ENCODE measurements at regions not wholly inside any gene's neighbourhood (a gene's known extent, or its start where the extent isn't known, plus 50 kb on each side); places are given as distances from the start of the nearest gene placed in this dataset.
"Not testable (repeated sequence)": the region's sequence is repeated elsewhere in the genome, so short reads cannot be mapped to it uniquely, and the experiment has no call there.

DNA sequence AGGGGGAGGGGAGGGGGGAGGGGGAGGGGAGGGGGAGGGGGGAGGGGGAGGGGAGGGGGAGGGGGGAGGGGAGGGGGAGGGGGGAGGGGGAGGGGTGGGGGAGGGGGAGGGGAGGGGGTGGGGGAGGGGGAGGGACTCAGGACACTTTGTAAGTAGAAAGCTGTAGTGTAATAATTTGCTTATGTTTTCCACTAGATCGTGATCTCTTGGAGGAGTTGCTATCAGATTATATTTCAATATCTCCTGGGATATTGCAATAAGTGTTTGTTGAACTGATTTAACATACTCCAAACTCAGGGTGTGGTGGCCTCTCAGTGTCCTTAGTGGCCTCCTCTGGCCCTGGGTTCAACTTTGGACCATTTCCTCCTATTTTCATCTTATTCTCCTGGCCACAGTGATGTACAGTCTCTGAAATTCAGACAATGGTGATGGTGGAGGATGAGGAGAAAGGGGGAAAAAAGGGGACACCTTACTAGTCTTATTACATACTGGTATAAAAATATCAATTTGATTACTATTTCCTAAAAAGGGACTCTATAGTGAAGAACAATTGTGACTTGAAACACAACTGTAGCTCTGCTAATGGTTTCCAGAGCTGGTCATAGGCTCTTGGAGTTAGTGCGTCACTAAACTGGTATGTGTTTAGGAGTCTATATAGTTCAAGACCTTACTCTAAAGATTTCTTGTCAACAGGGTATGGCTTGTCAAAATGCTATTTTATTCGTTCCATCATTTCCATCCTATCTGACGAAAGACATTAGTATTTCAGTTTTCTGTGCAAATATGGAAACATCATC is 89.6 kb downstream of the DDX1 start:
- no peak for ATAC-seq

DNA sequence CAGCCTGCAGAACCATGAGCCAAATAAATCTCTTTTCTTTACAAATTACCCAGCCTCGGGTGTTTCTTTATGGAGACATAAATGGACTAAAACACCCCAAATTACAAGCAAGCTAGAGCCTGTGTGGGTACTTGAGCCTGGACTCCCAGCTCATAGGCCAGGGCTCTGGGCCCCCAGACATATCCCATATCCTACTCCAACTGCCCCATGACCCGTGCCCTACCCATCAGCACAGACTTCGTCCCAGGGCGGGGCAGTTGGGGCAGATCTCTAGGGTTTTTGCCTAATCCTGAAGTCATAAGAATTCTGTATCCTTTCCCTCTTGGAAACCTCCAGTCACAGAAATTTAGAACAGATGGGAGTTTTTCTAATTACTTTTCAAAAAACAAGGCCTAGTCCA is 90.7 kb downstream of the DDX1 start:
- ATAC-seq: no peak

DNA sequence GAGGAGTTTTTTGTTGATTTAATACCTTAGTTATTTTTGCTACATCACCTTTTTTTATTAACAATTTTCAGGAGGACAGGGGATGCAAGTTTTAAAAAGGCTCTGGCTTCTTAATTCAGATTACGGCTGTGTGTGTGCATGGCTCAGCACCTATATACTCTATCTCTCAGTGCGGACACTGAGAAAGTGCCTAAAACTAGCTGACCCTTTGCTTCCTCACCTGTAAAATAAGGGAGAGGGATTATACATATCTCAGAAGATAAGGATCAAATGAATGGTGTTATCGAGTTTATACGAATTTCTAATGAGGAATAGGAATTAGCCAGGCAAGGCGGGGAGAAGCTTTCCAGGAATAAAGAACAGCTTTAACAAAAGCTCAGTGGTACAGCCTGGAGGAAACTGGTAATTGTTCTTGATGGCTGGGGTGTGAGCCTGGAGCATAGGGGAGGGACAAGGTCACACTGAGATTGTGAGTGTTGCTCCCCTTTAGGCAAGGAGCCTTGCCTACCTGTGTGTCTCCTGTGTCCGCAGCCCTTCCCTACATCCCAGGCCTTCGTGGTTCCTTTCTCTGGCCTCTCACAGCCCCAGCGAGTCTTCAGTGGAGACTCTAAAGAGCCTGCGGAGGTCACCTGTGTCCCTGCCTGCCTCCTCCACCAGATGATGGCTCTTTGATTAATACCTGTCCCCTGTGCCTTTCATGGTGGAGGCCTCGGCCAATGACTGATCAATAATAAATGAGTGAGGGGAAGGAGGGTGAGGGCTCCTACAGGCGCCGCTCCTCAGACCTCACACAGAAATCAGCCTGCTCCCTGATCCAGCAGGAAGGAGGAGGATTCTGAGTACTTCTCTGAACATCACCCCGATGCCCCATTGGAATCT is 92.7 kb downstream of the DDX1 start:
- no peak for ATAC-seq

DNA sequence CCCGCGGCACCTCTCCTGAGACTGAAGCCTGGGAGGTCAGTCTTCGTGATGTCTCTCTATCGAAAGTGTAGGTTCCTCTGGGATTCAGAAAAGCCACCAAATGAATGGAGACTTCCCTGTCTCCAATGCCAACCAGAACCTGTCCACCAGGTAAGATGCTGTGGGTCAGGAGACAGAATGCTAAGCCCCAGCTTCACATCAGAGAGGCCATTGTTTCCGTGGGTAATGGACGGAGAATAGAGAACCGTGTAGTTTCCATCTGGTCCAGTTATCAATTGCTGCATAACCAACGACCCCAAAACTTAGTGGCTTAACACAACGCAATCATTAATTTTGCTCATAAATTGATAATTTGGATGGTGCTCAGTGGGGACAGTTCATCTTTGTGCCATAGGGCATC is 93.5 kb downstream of the DDX1 start:
- no peak for ATAC-seq

DNA sequence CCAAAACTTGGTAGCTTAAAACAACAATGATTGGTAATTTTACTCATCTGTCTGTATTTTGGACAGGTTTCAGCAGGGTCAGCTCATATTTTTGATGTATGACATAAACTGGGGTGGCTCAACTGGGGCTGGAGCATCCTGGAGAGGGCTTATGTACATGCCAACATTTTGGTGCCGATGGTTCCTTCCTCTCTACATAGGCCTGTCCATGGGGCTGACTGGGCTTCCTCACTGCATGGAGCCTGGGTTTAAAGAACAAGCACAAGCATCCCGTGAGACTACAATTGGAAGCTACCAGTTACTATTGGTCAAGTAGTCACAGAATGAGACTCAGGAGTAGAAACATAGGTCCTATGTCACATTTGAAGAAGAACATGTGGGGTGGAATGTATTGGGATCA is 95.0 kb downstream of the DDX1 start:
- ATAC-seq: no peak

DNA sequence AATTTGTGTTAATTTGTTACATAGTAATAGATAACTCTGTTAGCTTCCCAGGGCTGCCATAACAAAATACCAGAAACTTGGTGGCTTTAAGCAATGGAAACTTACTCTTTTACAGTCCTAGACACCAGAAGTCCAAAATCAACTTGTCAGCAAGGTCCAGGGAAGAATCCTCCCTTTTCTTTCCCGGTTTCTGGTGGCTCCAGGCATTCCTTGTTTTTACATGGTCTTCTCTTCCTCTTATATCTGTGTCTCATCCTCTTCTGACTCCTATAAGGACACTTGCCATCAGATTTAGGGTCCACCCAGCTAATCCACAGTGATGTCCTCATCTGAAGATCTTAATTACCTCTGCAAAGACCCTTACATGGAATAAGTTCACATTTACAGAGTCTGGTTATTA is 95.6 kb downstream of the DDX1 start:
- no peak for ATAC-seq

DNA sequence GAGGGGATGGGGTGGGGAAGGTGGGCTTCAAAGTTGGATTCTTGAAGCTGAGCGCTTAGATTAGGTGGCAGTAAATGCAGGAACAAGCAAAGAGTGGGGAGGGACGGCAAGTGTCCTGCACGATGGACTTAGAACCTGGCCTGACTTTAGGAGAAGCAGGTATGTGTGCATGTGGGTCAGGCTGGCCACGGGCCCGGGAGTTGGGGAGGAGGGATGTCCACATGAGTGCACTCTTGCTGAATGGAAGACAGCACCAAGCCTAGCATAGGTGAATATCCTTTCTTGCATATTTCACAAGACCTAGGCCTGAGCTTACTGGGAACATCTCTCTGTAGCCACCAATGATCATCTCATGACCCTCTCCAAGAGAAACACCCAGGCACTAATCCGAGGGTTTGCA is 96.1 kb downstream of the DDX1 start:
- ATAC-seq: no peak

DNA sequence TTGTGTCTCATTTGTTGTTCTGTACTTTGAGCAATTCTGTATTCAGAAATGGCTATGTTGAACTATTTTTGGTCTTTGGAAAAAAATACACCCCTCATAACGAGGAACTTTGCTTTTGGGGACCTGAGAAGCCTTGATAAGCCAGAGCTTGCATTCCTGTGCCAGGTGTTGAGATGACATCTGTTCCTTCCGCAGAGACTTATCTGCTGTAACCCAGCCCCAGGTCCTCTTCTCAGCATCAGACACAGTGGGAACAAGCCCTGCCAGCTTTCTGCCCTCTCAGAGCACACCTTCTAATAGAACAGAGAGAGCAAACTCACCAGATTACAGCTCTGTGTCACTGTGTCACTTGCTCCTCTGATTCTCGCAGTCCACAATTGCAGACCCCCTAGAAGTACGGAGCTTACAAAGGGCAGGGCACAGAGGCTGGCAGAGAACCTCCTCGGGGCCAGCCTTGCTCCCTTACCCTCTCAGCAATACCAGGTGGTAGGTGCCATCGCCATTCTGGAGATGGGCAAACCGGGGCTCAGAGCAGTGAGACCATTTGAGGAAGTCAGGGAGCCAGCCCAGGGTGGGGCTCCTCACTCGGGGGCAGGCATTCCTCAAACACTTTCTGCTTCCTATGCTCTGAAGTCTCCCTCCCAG is 97.4 kb downstream of the DDX1 start:
- no peak for ATAC-seq

DNA sequence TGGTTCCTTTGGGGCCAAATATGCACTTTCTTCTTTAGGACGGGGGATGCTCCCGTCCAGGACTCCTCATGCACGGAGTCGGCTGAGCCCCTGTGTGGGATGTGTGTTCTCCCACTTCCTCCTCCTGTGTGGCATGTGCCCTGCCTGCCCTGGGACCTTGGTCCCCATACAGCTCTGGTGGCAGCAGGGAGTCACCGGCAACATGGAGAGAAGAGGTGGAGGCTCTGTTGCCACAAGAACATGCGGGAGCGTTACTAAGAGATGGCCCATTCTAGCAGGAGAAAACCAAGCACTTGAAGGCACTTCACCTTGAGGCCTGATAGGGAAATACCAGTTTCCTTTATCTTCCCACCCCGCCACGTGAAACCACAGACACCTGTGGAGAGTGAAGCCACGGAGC is 98.0 kb downstream of the DDX1 start:
- no peak for ATAC-seq

DNA sequence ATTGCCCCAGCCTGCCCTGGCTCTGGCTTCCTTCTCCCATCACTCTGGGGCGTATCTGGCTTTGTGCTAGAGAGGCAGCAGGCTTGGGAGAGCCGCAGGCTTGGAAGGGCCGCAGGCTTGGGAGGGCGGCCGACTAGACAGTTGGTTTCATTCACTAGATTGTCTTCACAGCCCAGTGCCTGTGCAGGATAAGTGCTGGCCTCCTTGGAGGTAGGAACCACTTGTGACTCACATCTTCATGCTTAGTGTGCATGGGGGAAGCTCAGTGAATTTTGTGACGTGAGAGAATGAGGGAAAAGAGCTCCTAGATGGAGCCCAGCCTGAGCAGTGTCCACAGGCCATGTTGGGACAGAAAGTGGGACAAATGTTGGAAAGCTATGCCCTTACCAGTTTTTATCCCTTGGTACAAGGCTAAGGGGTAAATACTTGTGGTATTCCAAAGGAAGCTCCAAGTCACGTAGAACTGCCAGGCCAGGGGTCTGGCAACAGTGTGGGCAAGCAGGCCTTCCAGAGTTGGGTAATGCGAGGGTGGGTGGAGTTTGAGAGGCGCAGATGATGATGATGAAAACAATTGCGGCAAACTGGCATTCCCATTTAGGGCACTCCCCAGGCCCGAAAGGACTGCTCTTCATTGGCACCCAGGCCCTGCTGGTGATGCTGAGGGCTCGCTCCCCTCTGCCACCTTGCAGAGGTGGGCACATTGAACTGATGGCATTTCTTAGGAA is 100.1 kb downstream of the DDX1 start:
- ATAC-seq: no peak

DNA sequence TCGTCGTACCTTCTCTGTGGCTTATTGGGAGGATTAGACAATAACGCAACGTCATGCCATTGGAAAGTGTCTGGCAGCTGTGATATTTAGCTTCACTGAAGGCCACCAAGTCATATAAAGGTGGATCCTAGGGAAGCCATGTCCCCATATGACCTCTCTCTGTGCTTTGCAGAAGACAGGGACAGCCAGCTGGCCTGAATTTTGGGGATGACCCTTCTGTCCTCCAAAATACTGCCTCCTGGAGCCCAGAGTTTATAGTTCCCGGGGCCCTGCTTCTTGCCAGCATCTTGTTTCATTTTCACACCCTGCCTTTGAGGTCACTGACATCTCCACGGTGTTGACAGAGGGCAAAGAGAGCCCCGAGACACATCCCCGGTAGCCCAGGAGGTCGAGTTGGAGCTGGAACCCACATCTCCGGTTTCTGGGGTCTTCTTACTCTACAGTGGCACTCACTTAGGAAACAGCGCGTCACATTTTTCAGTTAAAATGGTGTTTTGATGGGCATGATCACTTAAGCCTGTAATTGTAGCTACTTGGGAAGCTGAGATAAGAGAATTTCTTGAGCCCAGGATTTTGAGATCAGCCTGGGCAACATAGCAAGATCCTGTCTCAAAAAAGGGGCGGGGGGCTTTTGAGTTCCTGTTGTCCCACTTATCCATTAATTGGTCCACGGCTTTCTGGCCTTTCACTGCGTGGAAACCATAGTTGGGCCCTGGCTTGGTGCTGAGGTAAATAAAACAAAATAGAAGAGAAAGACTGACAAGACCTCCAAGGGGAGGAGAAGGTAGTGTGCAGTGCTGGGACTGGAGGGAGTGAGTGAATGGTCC is 101.1 kb downstream of the DDX1 start:
- ATAC-seq: no peak

DNA sequence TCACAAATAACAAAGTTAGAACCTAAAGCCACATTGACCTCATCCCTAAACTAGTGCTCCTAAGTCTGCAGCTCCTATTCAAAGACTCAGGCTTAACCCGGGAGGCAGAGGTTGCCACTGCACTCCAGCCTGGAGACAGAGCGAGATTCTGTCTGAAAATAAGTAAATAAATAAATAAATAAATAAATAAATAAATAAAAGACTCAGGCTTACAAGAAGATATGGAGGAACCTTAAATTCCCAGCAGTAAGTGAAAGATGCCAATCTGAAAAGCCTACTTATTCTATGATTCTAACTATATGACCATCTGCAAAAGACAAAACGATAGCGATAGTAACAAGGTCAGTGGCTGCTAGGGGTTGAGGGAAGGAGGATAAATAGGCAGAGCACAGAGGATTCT is 101.7 kb downstream of the DDX1 start:
- ATAC-seq: no peak

DNA sequence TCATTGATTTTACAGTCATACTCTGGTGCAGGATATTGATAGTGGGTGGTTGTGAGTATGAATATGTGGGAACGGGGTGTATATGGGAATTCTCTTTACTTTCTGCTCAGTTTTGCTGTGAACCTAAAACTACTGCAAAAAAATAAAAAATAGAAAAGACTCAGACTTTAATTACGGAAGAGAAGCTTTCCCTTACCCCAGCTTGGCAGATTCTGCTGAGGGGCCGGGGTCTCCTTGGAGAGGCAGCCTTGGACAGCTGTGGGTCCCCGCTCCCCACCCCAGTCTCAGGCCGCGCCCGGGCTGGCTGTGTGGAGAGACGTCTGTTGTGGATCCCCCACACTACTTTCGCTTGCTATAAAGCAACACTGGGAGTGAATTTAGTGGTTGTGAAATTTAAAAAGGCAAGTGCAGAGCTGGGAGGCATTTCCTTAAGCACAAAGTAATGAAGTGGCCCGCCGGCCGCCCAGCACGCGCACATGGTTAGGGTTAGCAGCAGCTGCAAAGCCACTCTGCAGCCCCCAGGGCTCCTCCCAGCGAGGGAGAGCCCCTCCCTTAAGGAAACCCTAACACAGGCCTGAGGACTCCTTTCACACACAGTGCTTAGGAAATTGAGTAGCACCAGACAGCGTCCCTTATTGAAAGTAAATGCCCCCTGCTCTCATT is 102.4 kb downstream of the DDX1 start:
- no peak for ATAC-seq

DNA sequence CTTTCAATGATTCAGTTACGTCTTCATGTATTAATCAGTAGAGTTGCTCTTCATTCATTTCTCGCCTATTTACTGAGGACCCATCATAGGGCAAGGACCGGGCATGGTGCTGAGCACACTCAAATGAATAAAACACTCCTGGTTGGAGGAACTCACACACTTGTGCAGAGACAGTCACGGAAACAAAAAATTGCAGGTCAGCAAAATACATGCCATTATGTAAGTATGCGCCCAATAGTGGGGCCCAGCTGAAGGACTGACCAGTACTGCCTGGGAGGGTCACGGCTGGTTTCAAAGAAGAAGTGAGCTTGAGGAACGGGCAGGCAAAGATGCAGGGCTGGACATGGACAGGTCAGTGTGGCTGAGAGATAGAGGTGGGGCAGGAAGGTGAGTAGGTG is 102.9 kb downstream of the DDX1 start:
- no peak for ATAC-seq

DNA sequence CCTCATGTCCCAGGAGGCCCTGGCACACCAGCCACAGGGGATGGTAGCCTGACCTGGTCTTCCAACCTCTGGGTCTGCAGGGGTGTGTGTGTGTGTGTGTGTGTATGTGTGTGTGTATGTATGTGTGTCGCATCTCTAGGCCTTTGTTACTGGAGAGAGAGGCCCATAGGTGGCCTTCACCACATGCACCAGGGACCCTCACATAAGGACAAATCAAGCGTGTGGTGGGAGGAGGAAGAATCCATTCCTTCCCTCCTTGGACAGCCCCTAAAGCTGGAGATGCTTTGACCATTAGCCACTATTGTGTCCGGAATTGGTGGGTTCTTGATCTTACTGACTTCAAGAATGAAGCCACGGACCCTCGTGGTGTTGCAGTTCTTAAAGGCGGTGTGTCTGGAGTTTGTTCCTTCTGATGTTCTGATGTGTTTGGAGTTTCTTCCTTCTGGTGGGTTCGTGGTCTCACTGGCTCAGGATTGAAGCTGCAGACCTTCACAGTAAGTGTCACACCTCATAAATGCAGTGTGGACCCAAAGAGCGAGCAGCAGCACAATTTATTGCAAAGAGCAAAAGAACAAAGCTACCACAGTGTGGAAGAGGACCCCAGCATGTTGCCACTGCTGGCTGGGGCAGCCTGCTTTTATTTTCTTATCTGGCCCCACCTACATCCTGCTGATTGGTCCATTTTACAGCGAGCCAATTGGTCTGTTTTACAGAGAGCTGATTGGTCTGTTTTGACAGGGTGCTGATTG is 104.1 kb downstream of the DDX1 start:
- ATAC-seq: no peak

DNA sequence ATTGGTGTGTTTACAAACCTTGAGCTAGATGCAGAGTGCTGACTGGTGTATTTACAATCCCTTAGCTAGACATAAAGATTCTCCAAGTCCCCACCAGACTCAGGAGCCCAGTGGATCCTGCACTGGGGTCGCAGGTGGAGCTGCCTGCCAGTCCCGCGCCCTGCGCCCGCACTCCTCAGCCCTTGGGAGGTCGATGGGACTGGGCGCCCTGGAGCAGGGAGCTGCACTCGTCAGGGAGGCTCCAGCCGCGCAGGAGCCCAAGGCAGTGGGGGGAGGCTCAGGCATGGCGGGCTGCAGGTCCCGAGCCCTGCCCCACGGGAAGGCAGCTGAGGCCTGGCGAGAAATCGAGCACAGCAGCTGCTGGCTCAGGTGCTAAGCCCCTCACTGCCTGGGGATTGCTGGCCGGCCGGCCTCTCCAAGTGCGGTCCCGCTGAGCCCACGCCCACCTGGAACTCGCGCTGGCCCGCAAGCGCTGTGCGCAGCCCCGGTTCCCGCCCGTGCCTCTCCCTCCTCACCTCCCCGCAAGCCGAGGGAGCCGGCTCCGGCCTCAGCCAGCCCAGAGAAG is 105.0 kb downstream of the DDX1 start:
- not testable (repeated sequence) for ATAC-seq

DNA sequence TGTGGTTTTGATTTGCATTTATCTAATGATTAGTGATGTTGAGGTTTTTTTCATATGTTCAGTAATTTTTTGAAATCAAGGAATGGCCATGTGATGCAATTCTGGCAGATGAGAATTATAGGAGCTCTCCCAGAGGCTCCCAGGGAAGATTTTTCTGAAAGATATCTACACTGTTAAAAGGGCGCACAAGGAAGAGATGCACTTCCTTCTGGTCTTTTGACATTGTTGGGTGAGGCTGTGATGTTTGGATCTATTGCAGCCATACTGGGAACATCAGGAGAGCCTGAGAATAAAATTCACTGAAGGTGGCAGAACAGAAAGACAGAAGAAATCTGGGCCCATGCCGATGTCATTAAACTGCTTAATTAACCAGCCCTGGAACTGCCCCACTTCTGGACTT is 108.5 kb downstream of the DDX1 start:
- no peak for ATAC-seq

DNA sequence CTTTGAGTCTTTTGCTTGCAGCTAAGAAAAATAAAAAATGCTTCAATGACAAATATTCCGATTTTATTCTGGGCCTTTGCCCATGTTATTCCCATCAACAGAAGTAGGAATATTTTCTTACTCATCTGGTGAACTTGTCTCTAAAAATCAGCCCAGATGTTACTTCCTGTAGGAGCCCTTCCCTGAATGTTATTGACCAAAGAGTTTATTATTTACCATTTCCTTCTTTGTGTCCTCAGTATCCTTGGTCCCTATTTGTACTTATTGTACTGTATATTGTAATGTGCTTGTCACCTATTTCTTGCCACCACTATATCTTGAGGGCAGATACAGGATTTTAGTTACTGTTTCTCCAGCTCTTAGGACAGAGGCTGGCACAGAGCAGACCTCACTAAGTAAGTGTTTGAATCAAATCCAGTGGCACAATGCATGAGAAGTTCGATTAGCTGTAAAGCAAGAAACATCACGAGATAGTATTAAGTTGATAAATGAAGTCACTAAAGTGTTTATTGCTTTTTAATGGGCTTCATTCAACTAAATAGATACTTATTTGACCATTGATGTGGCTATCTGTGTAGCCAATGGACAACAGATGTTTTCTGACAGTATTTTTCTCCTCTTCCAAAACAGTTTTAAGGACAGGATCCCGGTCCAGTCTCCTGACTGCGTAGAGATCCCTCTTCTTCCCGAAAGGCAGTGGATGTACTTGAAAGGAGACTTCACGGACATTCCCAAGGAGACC is 109.1 kb downstream of the DDX1 start:
- ATAC-seq: no peak

DNA sequence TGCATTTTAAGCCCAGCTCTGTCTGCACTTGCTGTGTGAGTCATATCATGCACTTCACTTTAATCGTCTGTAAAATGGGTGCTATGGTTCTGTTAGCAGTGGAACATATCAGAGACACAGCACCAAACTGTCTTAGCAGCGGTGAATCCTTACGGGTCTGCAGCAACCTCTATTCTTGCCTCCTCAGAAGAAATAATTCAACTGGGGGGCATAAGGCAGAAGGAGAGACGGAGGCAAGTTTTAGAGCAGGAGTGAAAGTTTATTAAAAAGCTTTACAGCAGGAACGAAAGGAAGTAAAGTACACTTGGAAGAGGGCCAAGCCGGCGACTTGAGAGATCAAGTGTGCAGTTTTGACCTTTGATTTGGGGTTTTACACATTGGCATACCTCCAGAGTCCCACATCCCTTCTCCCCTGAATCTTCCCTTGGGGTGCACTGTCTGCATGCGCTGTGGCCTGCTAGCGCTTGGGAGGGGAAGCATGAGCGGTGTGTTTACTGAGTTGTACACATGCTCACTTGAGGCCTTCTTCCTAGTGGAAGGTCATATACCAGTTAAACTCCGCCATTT is 109.8 kb downstream of the DDX1 start:
- ATAC-seq: no peak
